ENCODE measurements at regions not wholly inside any gene's neighbourhood (a gene's known extent, or its start where the extent isn't known, plus 50 kb on each side); places are given as distances from the start of the nearest gene placed in this dataset.
A peak's percentile ranks its signal among the peaks of the same experiment; 100 is the strongest.

DNA sequence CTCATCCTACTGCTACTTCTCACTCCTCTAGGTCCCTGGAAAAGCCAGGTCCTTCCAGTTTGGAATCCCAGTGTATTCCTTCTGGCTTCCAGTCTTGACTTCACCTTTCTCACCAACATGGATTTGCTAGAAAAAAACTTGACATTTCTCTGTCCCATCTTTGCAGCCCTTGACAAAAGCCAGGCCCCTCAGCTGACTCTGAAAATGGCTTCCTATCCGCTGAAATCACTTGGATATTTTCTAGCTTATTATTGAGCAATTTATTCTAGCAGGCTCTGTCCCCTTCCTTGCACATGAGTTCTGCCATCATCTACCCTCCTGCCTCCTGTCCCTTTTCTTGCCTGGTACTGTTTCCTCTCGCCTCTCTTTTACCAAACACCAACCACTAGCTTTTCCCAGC is 427.2 kb downstream of the BUD13 start:
- TF ChIP-seq, protein P1, sequence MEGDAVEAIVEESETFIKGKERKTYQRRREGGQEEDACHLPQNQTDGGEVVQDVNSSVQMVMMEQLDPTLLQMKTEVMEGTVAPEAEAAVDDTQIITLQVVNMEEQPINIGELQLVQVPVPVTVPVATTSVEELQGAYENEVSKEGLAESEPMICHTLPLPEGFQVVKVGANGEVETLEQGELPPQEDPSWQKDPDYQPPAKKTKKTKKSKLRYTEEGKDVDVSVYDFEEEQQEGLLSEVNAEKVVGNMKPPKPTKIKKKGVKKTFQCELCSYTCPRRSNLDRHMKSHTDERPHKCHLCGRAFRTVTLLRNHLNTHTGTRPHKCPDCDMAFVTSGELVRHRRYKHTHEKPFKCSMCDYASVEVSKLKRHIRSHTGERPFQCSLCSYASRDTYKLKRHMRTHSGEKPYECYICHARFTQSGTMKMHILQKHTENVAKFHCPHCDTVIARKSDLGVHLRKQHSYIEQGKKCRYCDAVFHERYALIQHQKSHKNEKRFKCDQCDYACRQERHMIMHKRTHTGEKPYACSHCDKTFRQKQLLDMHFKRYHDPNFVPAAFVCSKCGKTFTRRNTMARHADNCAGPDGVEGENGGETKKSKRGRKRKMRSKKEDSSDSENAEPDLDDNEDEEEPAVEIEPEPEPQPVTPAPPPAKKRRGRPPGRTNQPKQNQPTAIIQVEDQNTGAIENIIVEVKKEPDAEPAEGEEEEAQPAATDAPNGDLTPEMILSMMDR (IDR thresholded peaks at IDR 0.05), result no peak
- TF ChIP-seq POLR2AphosphoS5 (IDR thresholded peaks at IDR 0.05) (peak in 2 of 4 donors; percentile 30 to 66), POLR2A (IDR thresholded peaks at IDR 0.05) (no peak), EP300 (IDR thresholded peaks at IDR 0.05) (no peak)
